ENCODE measurements at regions not wholly inside any gene's neighbourhood (a gene's known extent, or its start where the extent isn't known, plus 50 kb on each side); places are given as distances from the start of the nearest gene placed in this dataset.

DNA sequence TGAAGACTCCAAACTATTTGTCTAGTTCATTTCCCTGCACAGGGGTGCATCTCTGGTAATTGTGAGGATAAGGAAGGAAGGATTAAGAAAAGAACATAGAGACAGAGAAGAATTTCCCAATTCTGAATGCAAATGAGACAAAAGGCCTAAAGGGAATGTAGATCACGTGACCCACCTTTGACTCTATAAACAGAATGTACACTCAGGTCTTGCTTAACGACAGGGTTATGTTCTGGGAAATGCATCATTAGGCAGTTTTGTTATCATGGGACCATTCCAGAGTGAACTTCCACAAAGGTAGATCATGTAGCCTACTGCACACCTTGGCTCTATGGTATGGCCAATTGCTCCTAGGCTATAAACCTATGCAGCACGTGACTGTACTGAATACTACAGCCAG lies 252.3 kb upstream of the ZP4 start:
- DNase-seq, result no peak

DNA sequence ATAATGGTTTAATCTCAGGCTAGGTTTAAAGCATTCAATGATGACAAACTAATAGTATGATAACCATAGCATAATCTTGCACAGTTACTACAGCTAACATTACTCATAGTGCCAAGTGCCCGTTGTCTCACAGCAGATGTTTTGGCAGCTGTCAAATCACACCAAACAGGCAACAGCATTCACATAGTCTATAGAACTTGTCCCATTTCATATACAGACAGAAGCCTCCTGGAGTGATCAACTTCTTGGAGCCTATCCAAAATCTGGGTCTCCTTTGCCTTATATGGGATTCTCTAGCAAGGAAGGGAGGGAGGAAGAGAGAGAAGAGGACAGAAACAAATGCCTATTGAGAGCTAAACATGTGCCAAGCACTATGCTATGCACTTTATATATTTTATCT lies 250.6 kb upstream of the ZP4 start:
- no peak for DNase-seq

DNA sequence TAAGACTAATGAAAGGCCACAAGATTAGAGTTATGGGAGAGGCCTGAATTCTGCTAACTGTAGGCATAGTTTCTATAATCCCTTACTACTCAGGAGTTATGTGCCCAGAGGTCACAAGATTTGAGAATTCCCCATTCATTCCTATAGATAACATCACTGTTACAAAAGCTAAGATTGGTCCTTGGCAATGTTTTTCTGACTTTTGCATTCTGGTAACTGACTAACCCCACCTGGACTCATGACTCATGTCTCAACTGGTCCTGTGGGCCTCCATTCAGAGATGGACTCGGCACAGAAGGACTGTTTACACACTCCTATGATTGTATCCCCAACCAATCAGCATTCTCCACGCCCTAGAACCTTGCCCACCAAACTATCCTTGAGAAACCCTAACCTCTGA lies 249.0 kb upstream of the ZP4 start:
- DNase-seq, result no peak

DNA sequence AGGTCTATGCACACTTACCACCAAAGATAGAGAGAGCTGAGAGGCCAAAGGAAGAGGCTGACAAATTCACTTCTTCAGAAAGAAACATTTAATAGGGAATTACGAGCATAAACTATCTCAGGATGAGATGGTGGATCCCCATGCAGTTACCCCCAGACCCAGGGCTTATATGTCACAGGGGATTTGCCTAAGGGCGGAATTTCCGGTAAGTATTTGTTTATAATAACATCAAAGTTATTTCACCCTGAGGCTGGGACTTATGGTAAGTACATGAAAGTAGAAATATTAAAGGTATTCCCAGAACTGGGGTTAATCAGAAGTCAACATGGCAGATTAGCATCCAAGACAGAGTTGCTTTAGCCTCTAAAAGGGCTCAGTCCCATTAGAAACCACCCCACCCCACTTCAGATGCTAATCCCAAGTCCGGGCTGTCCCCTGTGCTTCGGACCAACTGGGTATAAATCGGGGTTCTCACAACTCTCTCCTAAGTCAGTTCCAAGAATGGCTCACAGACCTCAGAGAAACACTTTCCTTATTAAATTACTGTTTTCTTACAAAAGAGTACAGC lies 247.4 kb upstream of the ZP4 start:
- no peak for DNase-seq

DNA sequence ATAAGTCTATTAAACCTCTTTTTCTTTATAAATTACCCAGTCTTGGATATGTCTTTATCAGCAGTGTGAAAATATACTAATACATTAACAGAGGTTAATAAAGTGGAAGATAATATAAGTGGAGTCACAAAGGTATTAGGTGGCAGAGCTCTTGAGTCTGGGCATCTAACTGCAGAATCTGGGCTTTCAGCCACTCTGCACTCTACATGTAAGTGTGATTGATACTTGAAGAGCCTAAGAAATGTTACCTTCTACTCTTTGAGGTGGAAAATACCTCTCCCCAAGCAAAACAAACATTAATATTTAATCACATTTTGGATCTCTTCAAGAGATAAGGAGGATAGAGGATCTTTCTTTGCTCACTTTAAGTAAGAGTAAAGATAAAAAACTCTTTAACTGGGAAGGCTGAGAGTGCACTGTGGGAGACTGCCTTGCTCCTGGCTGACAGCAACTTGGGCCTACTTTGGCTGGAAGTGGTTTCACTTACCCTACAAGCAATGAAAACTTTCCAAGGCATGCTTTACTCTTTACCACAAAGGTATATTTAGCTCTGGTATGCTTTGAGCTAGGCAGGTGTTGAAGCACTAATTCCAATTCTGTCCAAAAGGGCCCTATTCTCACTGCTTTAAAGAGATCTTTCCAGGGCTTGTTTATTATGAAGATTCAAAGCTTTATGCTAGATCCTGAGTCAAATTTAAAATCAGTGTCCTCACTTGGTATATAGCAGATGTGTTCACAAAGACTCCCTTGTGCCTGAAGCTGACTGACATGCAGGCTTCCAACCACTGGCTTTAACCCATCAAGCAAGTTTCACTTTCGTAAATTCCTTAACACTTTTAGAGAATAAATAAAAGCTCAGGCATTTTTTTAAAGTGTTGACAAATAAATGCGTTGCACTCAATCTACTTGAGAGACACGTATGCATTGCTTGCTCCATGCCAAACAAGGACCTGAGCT lies 245.3 kb upstream of the ZP4 start:
- DNase-seq, result no peak

DNA sequence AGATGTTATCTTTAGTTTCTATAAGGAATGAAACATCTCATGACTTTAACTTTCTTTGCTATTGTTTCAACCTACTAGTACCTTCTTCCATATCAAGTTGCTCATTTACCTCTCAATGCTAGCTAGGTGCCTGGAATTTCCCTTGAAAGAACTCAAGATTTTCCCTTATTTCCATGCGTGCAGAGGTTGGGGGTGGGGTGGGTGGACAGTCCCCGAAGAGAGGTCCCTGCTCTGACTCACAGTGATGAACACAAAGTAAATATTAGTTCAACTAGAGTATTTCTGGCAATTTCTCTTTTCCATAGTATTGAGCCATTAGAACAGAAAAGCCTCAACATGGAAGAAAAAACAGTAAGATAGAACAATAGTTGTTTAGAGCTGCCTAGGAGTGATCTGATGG lies 239.0 kb upstream of the ZP4 start:
- no peak for DNase-seq

DNA sequence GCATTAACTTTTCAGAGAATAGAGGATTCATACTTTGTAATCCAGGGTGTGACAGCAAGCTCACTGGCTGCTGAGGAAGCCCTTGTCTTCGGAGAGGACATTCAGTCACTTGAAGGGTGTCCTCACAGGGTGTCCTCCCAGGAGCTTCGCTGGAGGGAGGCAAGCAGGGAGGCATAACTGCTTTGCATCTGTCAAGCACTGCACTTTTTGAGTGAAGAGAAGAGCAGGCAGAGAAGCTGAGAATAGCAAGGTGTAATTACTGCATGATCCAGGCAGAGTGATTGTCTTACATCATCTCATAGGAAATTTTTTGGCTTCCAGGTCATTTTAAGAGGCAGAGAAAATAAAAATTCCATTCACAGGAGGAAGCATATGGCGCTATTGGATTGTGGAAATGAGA lies 232.5 kb upstream of the ZP4 start:
- DNase-seq, result no peak

DNA sequence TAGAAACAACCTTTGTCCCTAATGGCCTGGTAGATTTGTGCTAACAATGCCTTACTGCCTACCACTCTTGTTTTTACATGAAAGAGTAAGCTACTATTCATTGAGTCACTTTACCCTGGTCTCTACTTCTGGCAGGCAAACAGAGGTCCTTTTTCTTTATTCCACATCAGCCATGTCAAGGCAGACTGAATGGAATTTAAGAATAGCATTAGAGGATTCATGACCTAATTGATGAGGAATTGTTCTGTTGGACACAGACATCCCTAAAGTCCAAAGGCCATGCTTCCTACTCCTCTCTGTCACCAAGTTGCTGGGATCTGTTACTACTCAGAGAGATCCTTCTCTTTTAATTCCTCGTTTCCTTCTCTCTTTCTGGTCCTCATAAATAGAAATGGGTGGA lies 229.1 kb upstream of the ZP4 start:
- no peak for DNase-seq

DNA sequence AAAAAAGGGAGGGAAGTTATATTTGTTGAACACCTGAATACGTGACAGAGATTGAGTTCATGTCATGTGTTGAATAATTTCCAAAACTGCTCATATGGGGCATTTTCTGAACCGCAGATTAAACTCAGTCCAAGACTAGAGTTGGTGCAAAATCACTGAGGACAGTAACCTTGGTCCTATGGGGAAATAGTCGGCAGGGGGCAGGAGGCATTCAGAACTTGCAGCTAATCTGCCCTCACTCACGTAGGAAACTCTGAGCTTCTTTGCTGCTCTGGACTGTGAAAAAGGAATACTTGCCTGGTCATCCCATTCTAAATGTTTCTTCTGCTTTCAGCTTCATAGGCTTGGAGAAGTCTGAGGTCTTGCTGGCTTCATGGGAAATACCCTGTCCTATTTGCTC lies 228.3 kb upstream of the ZP4 start:
- DNase-seq, result no peak

DNA sequence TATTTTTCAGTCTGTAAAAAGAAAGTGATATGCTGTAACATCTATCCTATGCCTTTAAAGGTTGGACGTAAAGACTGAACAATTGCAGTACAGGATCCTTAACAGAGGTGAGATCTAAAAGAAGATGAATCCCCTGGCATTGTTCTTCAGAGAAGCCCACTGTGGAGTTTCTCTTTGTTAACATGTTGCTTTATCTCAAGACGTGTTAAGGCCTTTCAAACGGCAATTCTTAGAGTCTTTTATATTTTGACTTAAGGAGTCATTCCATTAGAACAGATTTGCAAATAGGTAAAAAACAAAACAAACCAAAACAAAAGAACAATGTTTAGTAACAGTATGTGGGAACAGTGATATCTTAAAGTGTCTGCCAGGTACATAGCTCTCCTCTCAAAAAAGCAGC lies 225.1 kb upstream of the ZP4 start:
- no peak for DNase-seq

DNA sequence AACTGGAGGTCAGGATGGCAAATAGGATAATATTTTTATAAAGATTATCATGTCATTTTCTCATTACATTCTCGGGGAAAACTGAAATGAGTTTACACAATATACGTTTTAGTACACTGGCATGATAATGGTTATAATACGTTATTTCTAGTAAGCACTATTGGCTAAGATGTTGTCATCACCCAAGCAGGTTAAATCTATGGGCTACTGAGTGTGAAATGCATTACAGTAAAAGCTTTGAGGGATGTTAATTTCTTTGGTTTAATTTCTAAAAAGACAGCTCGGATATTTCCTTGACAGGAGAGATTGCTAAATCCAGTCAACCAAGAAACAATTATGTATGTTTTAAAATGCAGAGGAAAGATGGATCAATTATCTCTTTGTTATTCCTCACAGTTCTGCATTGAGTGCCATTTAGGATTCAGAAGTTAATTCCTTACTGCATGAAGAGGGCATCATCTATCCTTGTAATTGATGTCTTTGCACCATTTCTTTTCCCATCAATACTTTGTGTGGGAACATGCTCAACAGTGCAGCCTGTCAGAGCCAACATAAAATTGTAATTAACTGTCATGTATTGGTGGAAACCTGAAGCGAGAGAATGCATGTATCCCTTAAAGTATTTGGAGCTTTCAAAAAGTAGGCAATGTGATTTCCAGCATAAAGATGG lies 222.4 kb upstream of the ZP4 start:
- no peak for DNase-seq

DNA sequence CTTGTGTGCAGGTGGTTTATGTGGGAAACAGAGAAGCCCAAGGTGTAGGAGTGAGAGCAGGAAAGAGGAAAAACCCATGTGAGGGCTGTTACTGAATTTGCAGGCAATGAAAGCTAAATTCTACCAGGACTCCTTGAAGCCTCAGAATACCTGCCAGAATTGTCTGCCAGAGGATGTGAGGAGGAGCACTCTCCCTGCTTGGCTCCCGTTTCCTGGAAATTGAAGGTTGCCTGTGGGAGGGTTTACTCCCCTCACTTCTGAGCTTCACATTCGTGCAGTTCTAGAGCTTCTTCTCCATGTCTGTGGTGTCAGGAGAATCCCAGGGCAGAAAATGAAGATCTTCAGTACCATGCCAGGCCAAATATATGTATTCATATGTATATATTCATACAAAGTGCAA lies 220.8 kb upstream of the ZP4 start:
- no peak for DNase-seq

DNA sequence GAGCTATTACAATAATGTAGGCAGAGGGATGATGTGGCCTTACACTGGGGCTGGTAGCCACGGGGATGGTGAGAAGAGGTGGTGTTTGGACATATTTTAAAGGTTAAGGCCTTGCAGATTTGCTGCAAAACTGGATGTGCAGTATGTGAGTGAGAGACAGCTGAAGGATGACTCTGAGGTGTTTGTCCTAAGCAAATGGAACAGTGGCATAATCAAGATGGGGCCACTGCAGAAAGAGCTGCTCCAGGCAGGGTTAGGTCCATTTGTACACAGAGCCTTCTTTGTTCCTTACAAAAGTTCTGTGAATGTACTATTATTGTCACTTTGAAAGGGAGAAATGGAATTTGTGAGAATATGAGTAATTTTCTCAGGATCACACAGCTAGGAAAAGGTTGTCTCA lies 220.4 kb upstream of the ZP4 start:
- DNase-seq, result no peak

DNA sequence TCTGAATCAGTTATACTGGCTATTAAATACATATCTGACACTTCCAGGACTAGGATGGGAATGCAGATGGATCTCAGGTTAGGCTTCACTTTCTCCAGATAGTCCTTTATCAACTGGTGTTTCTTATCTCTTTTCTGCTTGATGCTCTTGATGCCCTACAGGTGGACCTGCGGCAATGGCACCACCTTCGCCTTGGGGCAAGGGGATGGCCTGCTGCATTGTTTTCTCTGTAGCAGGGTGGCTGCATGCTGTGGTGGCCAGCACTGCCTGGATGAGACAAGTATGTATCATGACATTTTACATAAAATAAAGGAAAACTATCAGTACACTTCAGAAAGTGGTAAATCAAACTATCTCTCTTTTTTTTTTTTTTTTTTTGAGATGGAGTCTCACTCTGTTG lies 217.7 kb upstream of the ZP4 start:
- DNase-seq, result no peak

DNA sequence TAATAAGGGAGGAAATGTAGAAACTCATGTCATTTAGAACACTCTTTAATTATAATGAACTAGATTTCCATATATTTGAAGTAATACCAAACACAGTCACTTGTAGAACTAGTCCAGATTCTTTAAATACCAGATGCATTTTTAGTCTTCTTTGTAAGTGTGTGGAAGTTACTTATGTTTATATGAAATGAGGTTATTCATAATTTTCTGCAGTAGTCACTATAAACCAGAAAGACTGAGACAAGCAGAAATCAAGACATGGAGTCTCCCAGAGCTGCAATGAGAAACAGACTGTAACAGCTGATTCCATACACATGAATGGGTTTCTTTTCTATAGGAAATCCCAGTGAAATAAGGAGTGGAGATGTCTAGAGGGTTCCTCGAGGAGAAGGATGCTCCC lies 216.6 kb upstream of the ZP4 start:
- no peak for DNase-seq

DNA sequence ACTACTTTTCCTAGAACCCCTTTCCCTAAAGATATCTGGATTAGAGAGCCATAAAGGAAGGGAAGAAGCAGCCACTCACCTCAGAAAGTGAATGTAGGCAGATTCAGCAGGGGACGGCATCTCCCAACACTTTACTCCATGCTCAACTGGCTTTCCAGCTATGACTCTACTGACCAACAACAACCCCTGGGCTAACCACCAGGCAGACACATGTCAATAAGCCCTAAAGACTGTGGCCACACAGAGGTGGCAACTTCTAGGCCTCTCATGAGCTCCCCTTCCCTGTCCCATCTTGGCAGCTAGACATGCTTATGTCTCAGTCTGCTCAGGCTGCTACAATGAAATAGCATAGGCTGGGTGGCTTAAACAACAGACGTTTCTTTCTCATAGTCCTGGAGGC lies 214.0 kb upstream of the ZP4 start:
- DNase-seq, result no peak

DNA sequence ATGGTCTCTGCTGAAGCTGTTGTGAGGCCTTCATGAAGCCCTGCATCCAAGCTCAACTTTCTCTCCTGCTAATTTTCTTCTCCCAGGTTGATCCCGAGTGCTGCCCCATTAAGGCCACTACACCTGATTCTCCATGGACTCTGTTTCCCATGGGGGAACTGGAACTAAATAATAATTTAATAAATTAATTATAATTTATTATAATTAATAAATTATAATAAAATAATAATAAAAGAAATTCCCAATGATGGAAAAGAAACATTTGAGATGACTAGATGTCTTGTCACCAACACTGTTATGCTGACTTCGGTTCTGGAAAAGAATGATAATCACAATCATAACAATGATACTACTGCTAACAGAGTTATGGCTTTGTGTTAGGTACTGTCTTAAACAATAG lies 211.2 kb upstream of the ZP4 start:
- DNase-seq, result no peak

DNA sequence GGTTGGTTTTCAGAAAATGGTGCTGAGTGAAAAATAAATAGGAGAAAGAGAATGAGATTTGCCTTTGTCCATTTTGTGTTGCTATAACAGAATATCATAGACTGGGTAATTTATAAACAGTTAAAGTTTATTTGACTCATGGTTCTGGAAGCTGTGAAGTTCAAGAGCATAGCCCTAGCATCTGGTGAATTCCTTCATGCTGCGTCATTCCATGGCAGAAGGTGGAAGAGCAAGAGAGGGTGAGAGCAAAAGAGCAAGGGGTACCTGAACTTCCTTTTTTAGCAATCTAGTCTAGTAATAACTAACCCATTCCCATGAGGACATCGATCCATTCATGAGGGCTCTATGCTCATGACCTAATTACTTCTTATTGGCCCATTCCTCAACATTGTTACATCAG lies 209.1 kb upstream of the ZP4 start:
- no peak for DNase-seq

DNA sequence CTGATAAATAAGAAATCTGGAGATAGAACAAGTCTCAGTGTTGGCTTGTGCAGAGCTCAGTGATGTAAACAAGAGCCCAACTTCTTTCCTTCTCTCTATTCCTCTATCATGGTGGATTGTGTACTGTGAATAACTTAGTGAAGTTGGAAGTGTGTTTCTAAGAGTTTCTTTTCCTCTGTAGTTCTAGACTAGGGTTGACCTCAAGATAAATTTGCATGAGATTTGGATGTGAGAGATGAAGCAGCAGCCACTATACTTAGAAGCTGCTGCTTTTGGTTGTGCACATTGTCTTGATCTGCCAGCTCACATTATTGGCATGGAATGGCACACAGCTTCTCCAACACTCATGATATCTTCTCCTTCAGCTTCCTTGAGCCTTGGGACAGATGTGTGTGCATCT lies 198.9 kb upstream of the ZP4 start:
- no peak for DNase-seq

DNA sequence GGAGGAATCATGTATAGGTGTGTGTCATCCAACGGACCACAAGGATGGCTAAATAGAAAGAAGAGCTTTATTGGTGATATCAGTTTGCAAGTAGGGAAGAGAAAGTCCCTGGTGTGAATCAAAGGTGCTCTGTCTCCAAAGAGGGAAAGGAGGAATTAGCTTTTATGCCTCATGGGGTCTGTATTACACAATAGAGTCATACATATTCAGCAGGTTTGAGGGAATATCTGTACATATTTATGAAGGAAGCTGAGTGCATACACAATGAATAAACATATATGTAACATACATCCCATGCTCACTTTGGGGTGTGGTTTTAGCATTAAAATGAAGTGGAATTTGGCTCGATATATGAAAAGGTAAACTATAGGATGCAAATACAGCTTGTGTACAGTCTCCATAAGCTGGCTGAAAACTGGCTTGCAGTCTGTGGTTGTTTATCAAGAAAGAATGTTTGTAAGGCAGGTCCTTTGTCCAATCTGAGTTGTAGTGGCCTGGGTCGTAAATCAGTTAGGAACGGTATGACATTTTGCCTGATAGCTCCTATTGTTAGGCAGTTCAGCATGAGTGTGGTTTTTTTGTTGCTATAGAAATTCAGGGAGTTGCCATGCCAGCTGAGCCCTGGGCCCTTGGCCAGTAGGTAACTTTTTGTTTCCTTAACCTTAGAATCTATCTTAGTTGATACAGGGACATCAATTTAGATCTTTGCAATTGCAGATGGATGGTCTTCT lies 198.0 kb upstream of the ZP4 start:
- peak; percentile 42 for DNase-seq

DNA sequence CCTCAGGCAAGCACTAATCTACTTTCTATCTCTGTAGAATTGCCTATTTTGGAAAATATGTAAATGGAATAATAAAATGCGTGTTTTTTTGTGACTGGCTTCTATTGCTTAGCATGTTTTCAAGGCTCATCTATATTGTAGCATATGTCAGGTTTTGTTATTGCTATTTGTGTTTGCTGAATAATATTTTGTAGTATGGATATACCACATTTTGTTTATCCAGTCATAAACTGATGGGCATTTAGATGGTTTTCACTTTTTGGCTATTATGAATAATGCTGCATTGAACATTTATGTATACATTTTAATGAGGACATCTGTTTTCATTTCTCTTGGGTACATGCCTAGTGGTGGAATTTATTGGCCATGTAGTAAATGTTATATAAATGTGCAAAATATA lies 183.3 kb upstream of the ZP4 start:
- DNase-seq, result no peak

DNA sequence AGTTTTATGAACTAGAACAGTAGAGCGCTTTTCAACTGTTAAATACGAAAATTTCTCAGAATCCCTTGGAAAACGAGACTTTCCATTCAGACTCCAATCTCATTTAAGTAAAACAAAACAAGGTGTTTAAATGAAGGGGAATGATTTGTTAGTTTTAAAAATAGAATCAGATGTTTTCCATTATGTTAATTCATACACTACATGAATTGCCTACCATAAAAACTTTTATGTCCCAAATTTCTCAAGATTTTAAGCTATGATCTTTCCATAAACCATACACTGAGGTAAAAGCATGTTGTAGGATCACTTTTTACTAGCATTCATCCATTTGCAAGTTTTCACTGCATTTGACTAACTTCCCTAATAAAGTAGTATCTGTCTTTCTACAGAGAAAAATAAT lies 180.3 kb upstream of the ZP4 start:
- DNase-seq, result no peak

DNA sequence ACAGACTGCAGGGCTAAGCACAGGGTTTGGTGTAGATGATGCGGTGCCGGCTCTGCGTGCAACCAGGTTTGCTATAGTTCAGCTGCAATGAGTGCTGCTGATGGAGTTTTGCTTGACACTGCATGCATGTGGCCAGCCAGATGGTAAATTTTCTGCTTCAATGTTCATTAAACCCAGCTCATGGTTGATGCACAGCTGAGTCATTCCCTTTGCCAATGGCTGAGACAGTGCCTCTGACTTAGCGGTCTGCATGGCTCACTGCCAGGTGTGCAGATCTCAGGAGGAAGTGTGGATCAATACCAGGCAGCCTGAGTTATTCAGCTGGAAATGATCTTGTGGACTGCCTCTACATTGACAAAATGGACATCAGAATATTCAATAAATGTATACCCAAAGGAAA lies 172.7 kb upstream of the ZP4 start:
- no peak for DNase-seq
